Esophagus muscularis mucosa (tissue), 4 donors: ENCODE measurements at regions not wholly inside any gene's neighbourhood (a gene's known extent, or its start where the extent isn't known, plus 50 kb on each side); places are given as distances from the start of the nearest gene placed in this dataset.

Experiments
- DNase-seq: peaks from one replicate; pipeline ENCODE4 v3.0.0-alpha.2; 2017; ENCODE audit errors: extremely low spot score
- H3K27ac ChIP-seq, 4 donors: fragments of 200-600 bp; sonication (generic); replicated peaks in 1 of 4; 1 replicate in 3 of 4; 2 replicates in 1 of 4; pipeline ENCODE4 v1.5.1; 2016 to 2019; ENCODE audit warnings: mild to moderate bottlenecking in 1 of 4
- H3K27me3 ChIP-seq, 4 donors: fragments of 200-600 bp; sonication (generic); one replicate each; pipeline versions ENCODE4 v1.5.1 to v1.6.0; 2016 to 2019
- H3K36me3 ChIP-seq, 4 donors: fragments of 200-600 bp; sonication (generic); one replicate each; pipeline ENCODE4 v1.5.1; 2016 to 2019
- H3K4me1 ChIP-seq, 4 donors: fragments of 200-600 bp; sonication (generic); one replicate each; pipeline ENCODE4 v1.5.1; 2016 to 2019
- H3K4me3 ChIP-seq, 4 donors: fragments of 200-600 bp; sonication (generic); 1 replicate in 2 of 4; 2 replicates in 2 of 4; pipeline ENCODE4 v1.5.1; 2016 to 2019; ENCODE audit warnings: mild to moderate bottlenecking in 4 of 4, moderate library complexity in 1 of 4
- H3K9me3 ChIP-seq, 4 donors: fragments of 200-600 bp; sonication (generic); 1 replicate in 3 of 4; 2 replicates in 1 of 4; pipeline ENCODE4 v1.5.1; 2016 to 2019
- CTCF ChIP-seq, 3 experiments: fragments of 200-600 bp in 2 of 3; fragments of 450-650 bp in 1 of 3; sonication (generic) in 2 of 3; IDR thresholded peaks; one replicate each; pipeline ENCODE4 v1.5.1; 2017 to 2019; ENCODE audit warnings: antibody characterized with exemption in 3 of 3, mild to moderate bottlenecking in 2 of 3, moderate library complexity in 1 of 3
- EP300 ChIP-seq: sonication (generic); formaldehyde crosslinking; IDR thresholded peaks from one replicate; pipeline ENCODE4 v1.6.1; 2017; ENCODE audit warnings: antibody characterized with exemption
- POLR2A ChIP-seq: fragments of 450-650 bp; IDR thresholded peaks from one replicate; pipeline ENCODE4 v1.6.1; 2017; ENCODE audit warnings: antibody characterized with exemption, moderate library complexity, mild to moderate bottlenecking, low read depth
- POLR2AphosphoS5 ChIP-seq, 2 donors: sonication (generic); formaldehyde crosslinking; IDR thresholded peaks; one replicate each; pipeline ENCODE4 v1.6.1; 2017; ENCODE audit warnings: antibody characterized with exemption in 2 of 2
- WGBS: methylation state at CpG from one replicate; pipeline ENCODE4 v1.1.5; 2018; 5-methylcytosine and 5-hydroxymethylcytosine counted together
- intact Hi-C: fragments of 100-400 bp; cut with DNase I; formaldehyde crosslinking; loops from one replicate; pipeline ENCODE4 v1.15.1; 2023

DNA sequence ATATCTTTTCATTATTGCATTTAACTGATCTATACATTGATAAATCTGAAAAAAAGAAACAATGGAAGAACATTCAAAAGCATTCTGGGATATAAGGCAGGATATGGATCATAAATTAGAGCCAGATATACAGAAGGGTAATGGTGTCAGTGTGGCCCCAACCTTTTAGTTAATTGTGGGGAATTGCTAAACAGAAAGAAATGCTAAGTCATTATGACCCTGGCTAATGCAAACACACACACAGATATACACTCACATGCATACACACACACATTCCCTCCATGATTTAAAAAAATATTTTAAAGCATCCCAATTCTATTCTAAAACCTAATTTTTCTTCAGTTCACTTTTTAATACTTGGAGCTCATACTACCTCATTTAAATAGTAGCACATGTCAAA is 404.5 kb downstream of the BCAT1 start:
- DNase-seq, result no peak
- TF ChIP-seq POLR2A (no peak), CTCF (IDR thresholded peaks at IDR 0.05) (no peak), POLR2AphosphoS5 (IDR thresholded peaks at IDR 0.05) (no peak), EP300 (no peak)
- Histone ChIP-seq H3K27me3 (no peaks in the 10 kb centered on the region), H3K27ac (no peak overlapping the region), H3K36me3 (no peaks in the 10 kb centered on the region), H3K9me3 (no peaks in the 10 kb centered on the region), H3K4me1 (no peaks in the 10 kb centered on the region), H3K4me3 (no peak overlapping the region)
- intact Hi-C loops, result no loop called here

- Histone ChIP-seq H3K27ac (no peak overlapping the region), H3K36me3 (no peaks in the 10 kb centered on the region), H3K27me3 (no peaks in the 10 kb centered on the region), H3K9me3 (no peaks in the 10 kb centered on the region), H3K4me1 (no peaks in the 10 kb centered on the region), H3K4me3 (no peak overlapping the region)
- intact Hi-C loops, result no loop called here
- no peak for DNase-seq
- TF ChIP-seq CTCF (IDR thresholded peaks at IDR 0.05) (no peak), POLR2AphosphoS5 (IDR thresholded peaks at IDR 0.05) (no peak), POLR2A (no peak), EP300 (no peak)
- 85% methylated on average over 5 of the region's 5 CpGs for WGBS
These were observed 407.6 kb downstream of the BCAT1 start for GRCh38 chr12:24541193-24541871.

- H3K27me3 ChIP-seq, result no peaks in the 10 kb centered on the region
- DNase-seq, result no peak
- TF ChIP-seq POLR2AphosphoS5 (IDR thresholded peaks at IDR 0.05), result no peak
- no peak for TF ChIP-seq EP300
- TF ChIP-seq POLR2A, result no peak
- no peak for TF ChIP-seq CTCF (IDR thresholded peaks at IDR 0.05)
- H3K36me3 ChIP-seq, result no peaks in the 10 kb centered on the region
- H3K4me3 ChIP-seq, result no peak overlapping the region
- no peaks in the 10 kb centered on the region for H3K9me3 ChIP-seq
- H3K27ac ChIP-seq, result no peak overlapping the region
- H3K4me1 ChIP-seq, result peaks cover 0 to 4% (median 2%) of the 10 kb centered on the region in 4 donors
- WGBS, result 96% methylated on average over 3 of the region's 3 CpGs
- intact Hi-C loops, result no loop called here
These were observed 409.3 kb downstream of the BCAT1 start for GRCh38 chr12:24539646-24540045.

DNA sequence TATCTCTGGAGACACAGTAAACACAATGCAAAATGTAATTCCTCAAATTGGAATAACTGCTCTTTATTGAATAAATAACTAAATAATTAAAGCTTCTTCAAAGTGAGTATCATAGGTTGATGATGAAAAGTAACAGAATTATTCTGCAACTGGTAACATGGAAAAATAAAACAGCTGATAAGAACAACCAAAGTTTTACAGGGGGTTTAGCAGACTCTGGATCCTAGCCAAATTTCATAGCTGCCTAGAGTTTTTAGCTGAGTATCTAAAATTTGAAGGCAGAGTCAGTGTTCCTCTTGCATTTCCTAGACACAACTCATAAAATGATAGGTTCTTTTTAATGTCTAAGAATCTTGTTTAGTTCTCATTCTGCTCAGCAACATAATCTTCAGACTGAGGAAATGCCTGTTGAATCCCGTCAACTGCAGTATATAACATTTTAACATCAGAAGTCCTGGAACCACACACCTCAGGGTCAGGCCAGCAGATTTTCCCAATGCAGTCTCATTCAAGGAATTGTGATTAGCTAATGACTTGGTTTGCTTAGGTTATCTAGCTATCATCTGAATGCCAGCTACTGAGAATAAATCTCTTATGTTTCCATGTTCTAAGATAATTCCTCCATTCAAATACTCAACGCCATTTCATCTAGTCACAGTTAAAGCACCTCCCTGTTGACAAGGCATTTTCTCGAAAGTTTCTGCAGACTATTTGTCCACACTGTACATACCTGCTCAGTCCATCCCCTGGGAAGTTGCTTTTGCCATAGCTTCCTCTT is 411.6 kb downstream of the BCAT1 start:
- intact Hi-C loops, result no loop called here
- Histone ChIP-seq H3K27ac (peak overlapping the region in 2 of 4 donors; percentile 14 to 21), H3K4me1 (peaks cover 0 to 4% (median 2%) of the 10 kb centered on the region in 4 donors), H3K4me3 (no peak overlapping the region), H3K27me3 (no peaks in the 10 kb centered on the region), H3K36me3 (no peaks in the 10 kb centered on the region), H3K9me3 (no peaks in the 10 kb centered on the region)
- no peak for TF ChIP-seq CTCF (IDR thresholded peaks at IDR 0.05)
- no peak for TF ChIP-seq POLR2AphosphoS5 (IDR thresholded peaks at IDR 0.05)
- no peak for TF ChIP-seq POLR2A
- no peak for TF ChIP-seq EP300
- WGBS, result 82% methylated on average over 3 of the region's 3 CpGs
- DNase-seq, result no peak
